OCI-M1 (cell line): ENCODE measurements at regions not wholly inside any gene's neighbourhood (a gene's known extent, or its start where the extent isn't known, plus 50 kb on each side); places are given as distances from the start of the nearest gene placed in this dataset.

Source experiments
- DNase-seq: peaks from one replicate; lab custom pipeline; 2025; lab: John Stamatoyannopoulos, UW

DNA sequence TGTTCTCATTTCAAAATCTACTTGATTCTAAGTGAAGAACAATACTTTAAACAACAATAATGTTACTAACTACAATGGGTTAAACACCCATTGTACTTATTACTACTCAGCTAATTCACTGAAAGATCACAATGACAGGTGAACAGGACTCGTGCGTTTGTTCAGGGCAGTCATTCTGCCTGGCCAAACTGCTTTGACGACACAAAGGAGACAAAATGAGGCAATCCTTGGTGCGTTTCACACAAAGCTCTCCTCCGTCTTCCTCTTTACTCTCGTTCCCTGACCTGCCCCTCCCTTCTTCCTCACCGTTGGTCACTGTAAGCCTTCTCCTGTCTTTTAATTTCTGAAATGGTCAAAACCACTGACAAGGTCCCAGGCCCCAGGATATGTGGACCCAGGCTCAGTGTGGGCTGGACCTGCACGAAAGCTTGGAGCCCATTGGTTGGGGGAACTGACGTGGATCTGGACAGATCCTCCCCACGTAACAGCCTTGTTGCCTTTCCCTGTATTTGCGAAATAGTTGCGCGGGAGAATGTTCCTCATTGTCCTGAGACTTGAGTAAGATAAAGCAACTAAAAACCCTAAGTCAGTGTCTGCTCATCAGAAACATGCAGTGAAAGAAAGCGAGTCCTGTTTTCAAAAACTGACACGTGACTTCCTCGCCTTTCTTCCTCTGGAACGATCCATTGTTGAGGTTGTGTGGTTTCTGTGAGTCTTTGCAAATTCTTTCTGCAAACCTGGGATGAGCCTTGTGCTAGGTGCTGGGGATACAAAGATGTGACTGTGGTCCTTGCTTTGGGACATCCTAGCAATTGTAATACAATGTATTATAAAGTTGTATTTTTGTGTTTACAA is 147.1 kb upstream of the RGMA start:
- no peak for DNase-seq

DNA sequence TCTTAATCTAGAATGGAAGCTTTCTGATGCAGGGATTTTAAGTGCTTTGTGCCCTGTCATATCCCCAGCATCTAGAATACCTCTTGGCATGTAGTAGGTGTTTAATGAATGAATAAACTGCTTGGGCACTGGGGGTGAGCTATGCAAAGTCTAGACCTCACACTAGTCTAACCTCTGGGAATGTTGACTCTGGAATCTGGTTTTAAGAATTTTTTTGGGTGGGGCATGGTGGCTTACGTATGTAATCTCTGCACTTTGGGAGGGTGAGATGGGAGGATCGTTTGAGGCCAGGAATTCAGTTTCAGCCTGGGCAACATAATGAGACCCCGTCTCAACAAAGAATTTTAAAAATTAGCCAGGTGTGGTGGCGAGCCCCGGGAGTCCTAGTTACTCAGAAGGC is 146.3 kb upstream of the RGMA start:
- no peak for DNase-seq

DNA sequence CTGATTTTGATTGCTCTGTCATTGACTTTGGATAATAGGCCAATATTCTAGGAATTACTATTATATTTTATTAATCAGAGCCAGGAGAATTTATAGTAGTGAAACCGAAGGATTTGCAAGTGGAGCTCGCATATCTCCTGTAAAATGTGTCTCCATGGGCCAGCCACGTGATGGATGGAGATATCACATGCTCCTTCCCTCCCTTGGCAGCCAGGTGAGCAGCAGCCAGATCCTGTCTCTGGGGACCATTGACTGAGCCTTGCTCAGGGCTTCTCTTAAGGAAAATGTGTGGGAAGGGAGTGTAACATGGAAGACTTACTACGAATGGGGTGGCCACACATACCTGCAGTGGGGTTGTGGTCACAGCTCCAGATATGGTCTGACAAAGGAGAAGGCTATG is 144.7 kb upstream of the RGMA start:
- DNase-seq, result no peak

DNA sequence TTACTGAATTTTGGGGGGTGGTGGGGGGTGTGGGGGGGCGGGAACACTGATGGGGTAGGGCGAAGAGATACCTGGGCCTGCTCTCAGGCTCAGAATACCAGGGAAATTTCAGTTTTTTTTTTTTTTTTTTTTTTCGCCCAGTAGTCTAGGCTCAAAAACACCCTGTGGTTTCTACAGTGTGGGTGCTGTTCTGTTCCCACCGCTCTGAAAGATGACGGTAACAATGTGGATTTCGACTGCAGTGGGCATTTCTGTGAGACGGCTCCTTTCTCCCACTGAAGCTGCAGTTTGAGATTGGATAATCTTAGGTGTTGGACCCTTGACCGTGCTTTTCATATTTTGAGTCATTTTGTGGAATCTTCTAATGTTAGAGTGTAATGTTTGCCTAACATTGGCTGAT is 143.8 kb upstream of the RGMA start:
- DNase-seq, result no peak

- DNase-seq, result no peak
Measured at GRCh38 chr15:93231994-93232393, 143.0 kb upstream of the RGMA start.

GRCh38 chr15:93231261-93231925 is 142.4 kb upstream of the RGMA start:
- DNase-seq, result no peak

GRCh38 chr15:93228546-93228945 is 139.5 kb upstream of the RGMA start:
- no peak for DNase-seq

DNA sequence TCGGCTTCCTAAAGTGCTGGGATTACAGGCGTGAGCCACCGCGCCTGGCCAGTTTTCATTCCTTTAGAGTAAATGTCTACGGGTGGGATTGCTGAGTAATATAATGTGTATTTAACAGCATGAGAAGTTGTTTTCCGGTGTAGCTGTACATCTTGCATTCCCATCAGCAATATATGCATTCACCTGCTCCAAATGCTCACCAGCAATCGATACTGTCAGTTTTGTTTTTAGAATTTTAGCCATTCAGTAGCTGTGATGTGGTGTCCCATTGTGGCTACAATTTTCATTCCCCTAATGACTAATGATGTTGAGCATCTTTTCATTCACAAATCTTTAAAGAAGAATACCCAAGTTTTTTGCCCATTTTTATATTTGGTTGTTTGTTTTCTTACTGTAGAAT is 134.8 kb upstream of the RGMA start:
- DNase-seq, result no peak

DNA sequence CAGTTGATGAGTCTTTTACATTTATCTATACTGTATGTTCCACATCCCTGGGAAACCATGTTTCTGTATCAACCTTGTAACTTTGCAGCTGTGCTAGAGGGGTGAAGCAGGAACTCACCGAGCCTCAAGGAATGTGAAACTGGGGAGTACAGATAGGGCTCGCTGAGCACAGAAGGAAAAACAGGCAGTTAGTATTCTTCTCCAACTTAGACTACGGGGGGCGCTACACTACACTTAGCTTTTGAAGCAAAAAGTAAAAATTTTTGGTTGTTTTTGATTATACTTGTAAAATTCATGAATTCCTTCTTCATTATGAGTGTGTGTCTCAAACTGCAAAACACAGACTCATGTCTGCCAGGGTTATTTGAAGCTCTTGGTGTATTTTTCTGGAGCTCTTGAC is 132.7 kb upstream of the RGMA start:
- DNase-seq, result no peak

DNA sequence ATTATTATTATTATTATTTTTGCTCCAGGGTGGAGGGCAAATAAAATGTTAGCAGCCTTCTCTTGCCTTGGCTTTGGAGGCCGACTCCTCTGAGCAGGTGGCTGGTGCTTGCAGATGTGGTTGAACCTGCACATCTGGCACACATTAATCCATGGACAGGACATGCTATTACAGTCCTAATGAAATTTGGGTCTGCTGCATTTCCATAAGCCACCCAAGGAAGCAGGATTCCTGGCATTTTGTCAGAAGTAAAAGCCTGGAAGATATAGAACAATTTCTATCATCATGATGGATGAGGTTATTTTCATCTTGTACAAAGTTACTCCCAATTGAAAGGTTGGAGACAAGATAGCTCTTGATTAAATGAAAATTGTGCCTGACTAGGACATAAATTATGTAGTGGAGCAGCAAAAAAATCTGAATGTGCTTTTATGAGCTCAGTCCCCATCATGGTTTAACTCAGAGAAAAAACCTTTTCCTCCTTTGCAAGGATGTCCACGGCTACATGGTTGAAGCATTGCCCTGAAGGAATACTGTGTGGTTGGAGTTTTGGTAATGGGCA is 130.9 kb upstream of the RGMA start:
- DNase-seq, result no peak

GRCh38 chr15:93217343-93217742 is 128.3 kb upstream of the RGMA start:
- no peak for DNase-seq

DNA sequence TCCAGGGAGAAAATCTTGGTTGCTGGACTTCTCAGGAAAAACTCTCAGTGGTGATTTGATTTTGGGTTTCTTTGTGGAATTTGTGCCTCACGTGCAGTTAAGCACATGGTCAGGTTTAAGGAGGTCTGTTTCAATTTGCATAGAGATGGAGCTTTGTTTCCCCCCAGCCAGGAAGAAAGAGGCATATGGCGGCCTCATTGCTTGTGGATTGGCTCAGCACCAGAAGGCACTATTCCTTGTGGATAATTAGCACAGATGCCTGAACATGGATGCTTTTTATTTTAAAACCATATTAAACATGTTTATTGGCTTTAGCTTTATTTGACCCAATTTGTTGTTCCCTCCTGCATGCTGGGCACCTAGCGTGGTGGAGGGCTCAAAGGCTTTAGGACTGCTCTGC is 125.1 kb upstream of the RGMA start:
- DNase-seq, result no peak

GRCh38 chr15:93213281-93213680 is 124.3 kb upstream of the RGMA start:
- no peak for DNase-seq

GRCh38 chr15:93212578-93212977 is 123.6 kb upstream of the RGMA start:
- DNase-seq, result no peak

GRCh38 chr15:93210995-93211394 is 122.0 kb upstream of the RGMA start:
- no peak for DNase-seq

- no peak for DNase-seq
Measured at GRCh38 chr15:93209690-93210445, 120.9 kb upstream of the RGMA start.

- DNase-seq, result no peak
Measured at GRCh38 chr15:93206893-93207292, 117.9 kb upstream of the RGMA start.

DNA sequence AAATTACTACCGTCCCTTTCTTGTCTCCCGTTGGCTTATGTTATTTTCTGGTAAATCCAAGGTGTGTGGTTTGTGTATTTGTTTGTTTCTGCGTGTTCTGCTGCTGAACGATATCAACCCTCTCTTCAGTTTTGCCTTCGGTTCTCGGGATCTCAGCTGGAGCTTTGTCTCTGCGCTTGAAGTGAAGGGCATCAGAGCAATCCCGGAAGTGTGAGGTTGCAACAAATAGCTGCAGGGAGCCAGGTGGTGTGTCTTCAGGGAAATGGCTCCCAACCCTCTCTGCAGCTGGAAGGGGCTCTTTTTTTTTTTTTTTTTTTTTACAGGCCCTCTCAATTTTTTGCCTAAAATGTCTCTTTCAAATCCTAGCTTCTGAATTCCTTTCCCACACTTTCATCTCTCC is 116.4 kb upstream of the RGMA start:
- DNase-seq, result no peak

GRCh38 chr15:93203036-93203435 is 114.0 kb upstream of the RGMA start:
- DNase-seq, result no peak

DNA sequence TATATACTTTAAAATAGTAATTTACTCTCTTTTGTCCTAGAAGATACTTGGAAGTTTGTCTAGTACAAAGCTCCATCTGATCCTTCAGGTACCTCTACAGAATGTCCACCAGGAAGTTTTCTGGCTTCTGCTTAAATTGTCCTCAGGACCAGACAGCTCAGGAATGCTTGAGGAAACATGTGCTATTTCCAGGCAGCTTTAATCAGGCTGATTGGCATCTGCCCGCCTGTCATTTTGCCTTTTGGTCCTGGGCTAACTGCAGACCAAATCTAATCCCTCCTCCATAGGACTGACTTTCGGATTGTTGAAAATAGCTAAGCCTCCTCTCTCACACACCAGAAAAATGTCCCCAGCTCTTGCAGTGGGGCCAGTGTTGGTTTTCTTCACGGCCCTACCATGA is 113.4 kb upstream of the RGMA start:
- no peak for DNase-seq

GRCh38 chr15:93201940-93202339 is 112.9 kb upstream of the RGMA start:
- DNase-seq, result no peak

- DNase-seq, result no peak
Measured at GRCh38 chr15:93200837-93201226, 111.8 kb upstream of the RGMA start.
